ENCODE measurements at regions not wholly inside any gene's neighbourhood (a gene's known extent, or its start where the extent isn't known, plus 50 kb on each side); places are given as distances from the start of the nearest gene placed in this dataset.

GRCh38 chr7:41574377-41574776 is 128.5 kb downstream of the INHBA start:
- peaks cover 0 to 3% of the 10 kb centered on the region in 2 experiments for H3K9me3 ChIP-seq (ENCODE audit: control insufficient read depth in 1 of 2, insufficient read depth in 1 of 2, low read length in 2 of 2)
- no peaks in the 10 kb centered on the region for H3K27me3 ChIP-seq (ENCODE audit: control insufficient read depth in 1 of 2, insufficient read depth in 2 of 2, low read length in 2 of 2)
- intact Hi-C loops (cut with DNase I, micrococcal nuclease) = no loop called here
- CTCF ChIA-PET = no interaction called here
- Mint-ChIP-seq H3K9me3 (peaks cover 7% of the 10 kb centered on the region), H3K27me3 (no peaks in the 10 kb centered on the region), H3K36me3 (ENCODE audit: low read depth) (no peaks in the 10 kb centered on the region), H3K27ac (no peak overlapping the region), H3K4me1 (ENCODE audit: low read depth) (no peaks in the 10 kb centered on the region), H3K4me3 (no peak overlapping the region)
- POLR2A ChIA-PET = no interaction called here
- no peak overlapping the region for H3K4me3 ChIP-seq (ENCODE audit: low read length)
- no peaks in the 10 kb centered on the region for H3K36me3 ChIP-seq (ENCODE audit: insufficient read depth, low read length)
- no peaks in the 10 kb centered on the region for H3K4me1 ChIP-seq (ENCODE audit: insufficient read depth, low read length)
- no peak for ATAC-seq (ENCODE audit: poor library complexity)
- no peak for DNase-seq
- TF ChIP-seq, protein P1, sequence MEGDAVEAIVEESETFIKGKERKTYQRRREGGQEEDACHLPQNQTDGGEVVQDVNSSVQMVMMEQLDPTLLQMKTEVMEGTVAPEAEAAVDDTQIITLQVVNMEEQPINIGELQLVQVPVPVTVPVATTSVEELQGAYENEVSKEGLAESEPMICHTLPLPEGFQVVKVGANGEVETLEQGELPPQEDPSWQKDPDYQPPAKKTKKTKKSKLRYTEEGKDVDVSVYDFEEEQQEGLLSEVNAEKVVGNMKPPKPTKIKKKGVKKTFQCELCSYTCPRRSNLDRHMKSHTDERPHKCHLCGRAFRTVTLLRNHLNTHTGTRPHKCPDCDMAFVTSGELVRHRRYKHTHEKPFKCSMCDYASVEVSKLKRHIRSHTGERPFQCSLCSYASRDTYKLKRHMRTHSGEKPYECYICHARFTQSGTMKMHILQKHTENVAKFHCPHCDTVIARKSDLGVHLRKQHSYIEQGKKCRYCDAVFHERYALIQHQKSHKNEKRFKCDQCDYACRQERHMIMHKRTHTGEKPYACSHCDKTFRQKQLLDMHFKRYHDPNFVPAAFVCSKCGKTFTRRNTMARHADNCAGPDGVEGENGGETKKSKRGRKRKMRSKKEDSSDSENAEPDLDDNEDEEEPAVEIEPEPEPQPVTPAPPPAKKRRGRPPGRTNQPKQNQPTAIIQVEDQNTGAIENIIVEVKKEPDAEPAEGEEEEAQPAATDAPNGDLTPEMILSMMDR (IDR thresholded peaks at IDR 0.05) = no peak
- no peak overlapping the region for H3K27ac ChIP-seq (ENCODE audit: low read depth in 1 of 2, low read length in 2 of 2)

GRCh38 chr7:41573862-41574261 is 129.0 kb downstream of the INHBA start:
- Histone ChIP-seq H3K27me3 (ENCODE audit: control insufficient read depth in 1 of 2, insufficient read depth in 2 of 2, low read length in 2 of 2) (no peaks in the 10 kb centered on the region), H3K9me3 (ENCODE audit: control insufficient read depth in 1 of 2, insufficient read depth in 1 of 2, low read length in 2 of 2) (peaks cover 0 to 3% of the 10 kb centered on the region in 2 experiments), H3K36me3 (ENCODE audit: insufficient read depth, low read length) (no peaks in the 10 kb centered on the region), H3K4me3 (ENCODE audit: low read length) (no peak overlapping the region), H3K4me1 (ENCODE audit: insufficient read depth, low read length) (no peaks in the 10 kb centered on the region), H3K27ac (ENCODE audit: low read depth in 1 of 2, low read length in 2 of 2) (no peak overlapping the region)
- Mint-ChIP-seq H3K9me3 (peaks cover 7% of the 10 kb centered on the region), H3K27me3 (no peaks in the 10 kb centered on the region), H3K27ac (no peak overlapping the region), H3K4me1 (ENCODE audit: low read depth) (no peaks in the 10 kb centered on the region), H3K36me3 (ENCODE audit: low read depth) (no peaks in the 10 kb centered on the region), H3K4me3 (no peak overlapping the region)
- intact Hi-C loops (cut with DNase I, micrococcal nuclease) = no loop called here
- TF ChIP-seq, protein P1 (IDR thresholded peaks at IDR 0.05) = no peak
- POLR2A ChIA-PET = no interaction called here
- CTCF ChIA-PET = no interaction called here
- ATAC-seq (ENCODE audit: poor library complexity) (no peak), DNase-seq (no peak)

GRCh38 chr7:41573443-41573842 is 129.4 kb downstream of the INHBA start:
- no peaks in the 10 kb centered on the region for H3K4me1 Mint-ChIP-seq (ENCODE audit: low read depth)
- no peaks in the 10 kb centered on the region for H3K27me3 Mint-ChIP-seq
- Histone ChIP-seq H3K9me3 (ENCODE audit: control insufficient read depth in 1 of 2, insufficient read depth in 1 of 2, low read length in 2 of 2) (peaks cover 0 to 3% of the 10 kb centered on the region in 2 experiments), H3K27ac (ENCODE audit: low read depth in 1 of 2, low read length in 2 of 2) (no peak overlapping the region), H3K27me3 (ENCODE audit: control insufficient read depth in 1 of 2, insufficient read depth in 2 of 2, low read length in 2 of 2) (no peaks in the 10 kb centered on the region), H3K4me3 (ENCODE audit: low read length) (no peak overlapping the region), H3K4me1 (ENCODE audit: insufficient read depth, low read length) (no peaks in the 10 kb centered on the region), H3K36me3 (ENCODE audit: insufficient read depth, low read length) (no peaks in the 10 kb centered on the region)
- intact Hi-C loops (cut with DNase I, micrococcal nuclease) = no loop called here
- no peak overlapping the region for H3K27ac Mint-ChIP-seq
- H3K9me3 Mint-ChIP-seq = peaks cover 7% of the 10 kb centered on the region
- DNase-seq (no peak), ATAC-seq (ENCODE audit: poor library complexity) (no peak)
- ChIA-PET CTCF (no interaction called here), POLR2A (no interaction called here)
- TF ChIP-seq, protein P1 (IDR thresholded peaks at IDR 0.05) = no peak
- no peak overlapping the region for H3K4me3 Mint-ChIP-seq
- no peaks in the 10 kb centered on the region for H3K36me3 Mint-ChIP-seq (ENCODE audit: low read depth)
